ENCODE measurements at regions not wholly inside any gene's neighbourhood (a gene's known extent, or its start where the extent isn't known, plus 50 kb on each side); places are given as distances from the start of the nearest gene placed in this dataset.
"Not testable (repeated sequence)": the region's sequence is repeated elsewhere in the genome, so short reads cannot be mapped to it uniquely, and the experiment has no call there.

DNA sequence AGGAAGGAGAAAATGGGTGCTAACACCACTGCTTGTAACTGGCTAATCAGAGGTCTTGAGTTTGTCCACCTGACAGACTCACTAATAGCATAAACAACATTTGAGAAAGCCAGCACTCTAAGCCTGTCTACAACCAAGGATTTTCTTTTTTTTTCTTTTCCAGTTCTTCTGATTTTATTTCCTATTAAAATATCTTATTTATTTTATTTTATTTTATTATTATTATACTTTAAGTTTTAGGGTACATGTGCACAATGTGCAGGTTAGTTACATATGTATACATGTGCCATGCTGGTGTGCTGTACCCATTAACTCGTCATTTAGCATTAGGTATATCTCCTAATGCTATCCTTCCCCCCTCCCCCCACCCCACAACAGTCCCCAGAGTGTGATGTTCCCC lies 888.6 kb upstream of the ARRDC3 start:
- H3K79me2 ChIP-seq (ENCODE audit: control insufficient read depth, insufficient read depth, low read length); SMC1A ChIA-PET (ENCODE audit: uncharacterized antibody, unreplicated experiment): not testable (repeated sequence)

GRCh38 chr5:92268343-92268742 lies 885.2 kb upstream of the ARRDC3 start:
- no peak overlapping the region for H3K27ac ChIP-seq (ENCODE audit: control insufficient read depth, insufficient read depth)
- in situ Hi-C loops (cut with MboI) (no loop called here), intact Hi-C loops (cut with micrococcal nuclease; ENCODE audit: unreplicated experiment) (no loop called here)
- H3K9me3 ChIP-seq (replicated peaks; ENCODE audit: control insufficient read depth, insufficient read depth, low read length), result no peaks in the 10 kb centered on the region
- RAD21 ChIA-PET (ENCODE audit: unreplicated experiment), result no interaction called here
- H3K4me1 ChIP-seq (ENCODE audit: control insufficient read depth, insufficient read depth, low read length), result no peaks in the 10 kb centered on the region
- no peaks in the 10 kb centered on the region for H3K79me2 ChIP-seq (ENCODE audit: control insufficient read depth, insufficient read depth, low read length)
- POLR2A ChIA-PET, result no interaction called here
- no peaks in the 10 kb centered on the region for H3K27me3 ChIP-seq (replicated peaks in 1 of 2; ENCODE audit: control insufficient read depth in 2 of 2, insufficient read depth in 2 of 2, low read length in 1 of 2)
- ATAC-seq (no peak), FAIRE-seq (no peak), DNase-seq (ENCODE audit: low read depth, low spot score) (no peak)
- BruUV-seq (replicated peaks), result no TSS peak
- WGBS (ENCODE audit: insufficient coverage, insufficient replicate concordance, low lambda C conversion rate, missing lambda C conversion rate), result 18% methylated on average over 6 of the region's 6 CpGs
- H3K9ac ChIP-seq (ENCODE audit: control insufficient read depth, insufficient read depth, low read length), result no peak overlapping the region
- H2AFZ ChIP-seq (ENCODE audit: control insufficient read depth, low read depth, low read length), result no peak overlapping the region
- SMC1A ChIA-PET (ENCODE audit: uncharacterized antibody, unreplicated experiment), result no interaction called here
- no peak overlapping the region for H3K4me2 ChIP-seq (ENCODE audit: control insufficient read depth, insufficient read depth)
- H3K4me3 ChIP-seq, result no peak overlapping the region
- CTCF ChIA-PET, result no interaction called here
- H3K36me3 ChIP-seq (ENCODE audit: control insufficient read depth in 2 of 2, insufficient read depth in 2 of 2, low read length in 1 of 2), result no peaks in the 10 kb centered on the region
- no peaks in the 10 kb centered on the region for H4K20me1 ChIP-seq (ENCODE audit: control insufficient read depth, insufficient read depth)
- TF ChIP-seq ZBTB33 (IDR thresholded peaks at IDR 0.05), result no peak
- no peak for TF ChIP-seq IKZF2 (IDR thresholded peaks at IDR 0.05)
- TF ChIP-seq BCLAF1 (IDR thresholded peaks at IDR 0.05), result no peak
- no peak for TF ChIP-seq RELA (IDR thresholded peaks at IDR 0.05; ENCODE audit: borderline replicate concordance, partially characterized antibody)
- TF ChIP-seq ZNF217 (IDR thresholded peaks at IDR 0.05), result no peak
- TF ChIP-seq RB1 (IDR thresholded peaks at IDR 0.05; ENCODE audit: borderline replicate concordance), result no peak
- no peak for TF ChIP-seq TARDBP (IDR thresholded peaks at IDR 0.05; ENCODE audit: borderline replicate concordance)
- TF ChIP-seq MEF2A (IDR thresholded peaks at IDR 0.05; ENCODE audit: insufficient read depth, low read depth, low read length), result no peak
- TF ChIP-seq ZNF622 (IDR thresholded peaks at IDR 0.05), result no peak
- TF ChIP-seq EZH2 (IDR thresholded peaks at IDR 0.05; ENCODE audit: borderline replicate concordance, control insufficient read depth, low read depth, low read length), result no peak
- TF ChIP-seq, protein P1, sequence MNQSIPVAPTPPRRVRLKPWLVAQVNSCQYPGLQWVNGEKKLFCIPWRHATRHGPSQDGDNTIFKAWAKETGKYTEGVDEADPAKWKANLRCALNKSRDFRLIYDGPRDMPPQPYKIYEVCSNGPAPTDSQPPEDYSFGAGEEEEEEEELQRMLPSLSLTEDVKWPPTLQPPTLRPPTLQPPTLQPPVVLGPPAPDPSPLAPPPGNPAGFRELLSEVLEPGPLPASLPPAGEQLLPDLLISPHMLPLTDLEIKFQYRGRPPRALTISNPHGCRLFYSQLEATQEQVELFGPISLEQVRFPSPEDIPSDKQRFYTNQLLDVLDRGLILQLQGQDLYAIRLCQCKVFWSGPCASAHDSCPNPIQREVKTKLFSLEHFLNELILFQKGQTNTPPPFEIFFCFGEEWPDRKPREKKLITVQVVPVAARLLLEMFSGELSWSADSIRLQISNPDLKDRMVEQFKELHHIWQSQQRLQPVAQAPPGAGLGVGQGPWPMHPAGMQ (IDR thresholded peaks at IDR 0.05; ENCODE audit: borderline replicate concordance), result no peak
- TF ChIP-seq NFYB (IDR thresholded peaks at IDR 0.05; ENCODE audit: insufficient read depth, low read depth, low read length), result no peak
- TF ChIP-seq SMC3 (IDR thresholded peaks at IDR 0.05; ENCODE audit: borderline replicate concordance, low read length), result no peak

More for the DNA sequence above, 888.6 kb upstream of the ARRDC3 start:
- in situ Hi-C loops (cut with MboI); H2AFZ ChIP-seq (ENCODE audit: control insufficient read depth, low read depth, low read length); intact Hi-C loops (cut with micrococcal nuclease; ENCODE audit: unreplicated experiment); FAIRE-seq; RAD21 ChIA-PET (ENCODE audit: unreplicated experiment); H3K9ac ChIP-seq (ENCODE audit: control insufficient read depth, insufficient read depth, low read length); H4K20me1 ChIP-seq (ENCODE audit: control insufficient read depth, insufficient read depth); H3K36me3 ChIP-seq (ENCODE audit: control insufficient read depth in 2 of 2, insufficient read depth in 2 of 2, low read length in 1 of 2); H3K27ac ChIP-seq (ENCODE audit: control insufficient read depth, insufficient read depth); H3K27me3 ChIP-seq (replicated peaks in 1 of 2; ENCODE audit: control insufficient read depth in 2 of 2, insufficient read depth in 2 of 2, low read length in 1 of 2); H3K4me2 ChIP-seq (ENCODE audit: control insufficient read depth, insufficient read depth); BruUV-seq (replicated peaks); POLR2A ChIA-PET; CTCF ChIA-PET; H3K4me1 ChIP-seq (ENCODE audit: control insufficient read depth, insufficient read depth, low read length); H3K9me3 ChIP-seq (replicated peaks; ENCODE audit: control insufficient read depth, insufficient read depth, low read length); ATAC-seq; H3K4me3 ChIP-seq; DNase-seq (ENCODE audit: low read depth, low spot score): not testable (repeated sequence)
- no CpG with 5 or more reads among the region's 1 CpG for WGBS (ENCODE audit: insufficient coverage, insufficient replicate concordance, low lambda C conversion rate, missing lambda C conversion rate)

Measured in GM12878 (cell line).